HG03571 (cell line): ENCODE measurements at regions not wholly inside any gene's neighbourhood (a gene's known extent, or its start where the extent isn't known, plus 50 kb on each side); places are given as distances from the start of the nearest gene placed in this dataset.

Experiments used
- ATAC-seq: cut with Tn5 transposase; IDR thresholded peaks from one replicate; pipeline ENCODE4 v1.9.1; 2021; ENCODE audit not compliant: unreplicated experiment

- ATAC-seq = no peak
These were observed 239.0 kb upstream of the CITED2 start for GRCh38 chr6:139613496-139613895.

DNA sequence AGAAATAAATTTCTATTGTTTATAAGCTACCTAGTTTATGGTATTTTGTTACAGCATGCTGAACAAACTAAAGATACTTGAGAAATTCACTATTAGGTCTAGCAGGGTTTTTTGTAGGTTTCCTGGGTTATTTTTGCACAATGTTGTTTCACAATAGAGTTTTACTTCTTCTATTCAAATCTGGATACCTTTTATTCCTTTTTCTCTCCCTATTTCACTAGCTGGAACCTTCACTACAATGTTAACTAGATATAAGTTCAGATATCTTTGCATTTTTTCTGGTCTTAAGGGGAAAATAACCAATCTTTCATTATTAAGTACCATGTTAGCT lies 237.7 kb upstream of the CITED2 start:
- ATAC-seq = no peak

DNA sequence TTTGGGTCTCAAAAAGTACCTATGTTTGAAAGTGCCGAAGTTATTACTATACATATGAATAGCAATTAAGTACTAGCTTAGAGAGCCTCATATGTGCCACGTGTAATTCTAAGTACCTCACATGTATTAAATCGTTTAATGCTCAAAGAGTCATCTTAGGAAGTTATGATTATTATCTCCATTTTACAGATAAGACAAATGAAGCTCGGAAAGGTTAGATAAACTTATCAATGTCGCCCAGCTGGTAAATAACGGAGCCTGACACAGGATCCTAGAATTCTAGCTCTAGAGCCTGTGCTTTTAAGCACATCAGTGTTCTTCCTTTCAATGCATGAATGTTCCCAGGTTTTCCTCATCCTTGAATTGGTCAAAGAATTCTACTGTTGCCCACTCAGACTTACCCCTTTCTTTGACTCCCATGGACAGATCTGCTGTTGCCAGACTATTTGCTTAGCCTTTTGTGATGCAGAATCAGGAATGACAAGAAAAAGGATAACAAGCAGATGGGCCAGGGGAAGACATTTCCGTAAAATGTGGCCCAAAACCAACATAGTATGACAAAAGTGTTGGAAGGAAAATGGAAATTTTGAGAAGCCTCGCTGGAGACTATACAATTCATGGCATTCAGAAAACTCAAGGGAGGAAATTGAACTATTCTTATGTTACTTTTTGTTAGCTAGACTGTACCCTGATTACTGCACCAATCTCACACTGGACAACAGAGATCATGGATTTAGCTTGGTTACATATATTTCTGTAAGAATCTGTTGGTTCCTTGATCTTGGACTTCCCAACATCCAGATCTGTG lies 237.1 kb upstream of the CITED2 start:
- no peak for ATAC-seq

GRCh38 chr6:139608466-139609261 lies 234.2 kb upstream of the CITED2 start:
- no peak for ATAC-seq

- ATAC-seq = no peak
These were observed 230.9 kb upstream of the CITED2 start for GRCh38 chr6:139605350-139605749.

- no peak for ATAC-seq
These were observed 229.1 kb upstream of the CITED2 start for GRCh38 chr6:139603581-139603980.

- no peak for ATAC-seq
These were observed 228.1 kb upstream of the CITED2 start for GRCh38 chr6:139602577-139602976.

DNA sequence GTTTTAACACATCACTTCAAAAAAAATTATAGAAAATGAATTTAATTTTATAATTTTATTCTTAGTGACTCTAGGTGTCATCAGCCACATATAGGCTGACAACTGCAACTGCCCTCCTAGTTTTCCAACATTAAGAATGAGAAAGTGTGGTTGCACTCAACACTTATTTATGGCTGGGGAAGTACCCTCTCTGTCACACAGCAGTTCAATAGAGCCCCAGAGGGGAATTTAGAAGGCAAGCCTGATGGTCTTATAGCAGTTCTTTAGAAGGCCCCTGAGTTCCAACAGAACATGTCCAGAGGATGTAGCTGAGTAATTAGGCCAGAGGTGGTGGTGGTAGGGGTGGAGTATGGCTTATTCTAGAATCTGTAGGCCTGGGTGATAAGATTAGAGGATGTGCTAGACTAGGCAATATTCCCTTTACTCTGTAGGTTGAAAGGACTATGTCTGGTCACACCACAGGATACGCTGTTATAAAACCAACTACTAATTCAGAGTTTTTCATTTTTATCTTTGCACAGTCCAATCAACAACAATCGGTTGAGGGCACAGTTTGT lies 226.5 kb upstream of the CITED2 start:
- peak; percentile 95 for ATAC-seq

- no peak for ATAC-seq
These were observed 225.9 kb upstream of the CITED2 start for GRCh38 chr6:139600343-139600742.

DNA sequence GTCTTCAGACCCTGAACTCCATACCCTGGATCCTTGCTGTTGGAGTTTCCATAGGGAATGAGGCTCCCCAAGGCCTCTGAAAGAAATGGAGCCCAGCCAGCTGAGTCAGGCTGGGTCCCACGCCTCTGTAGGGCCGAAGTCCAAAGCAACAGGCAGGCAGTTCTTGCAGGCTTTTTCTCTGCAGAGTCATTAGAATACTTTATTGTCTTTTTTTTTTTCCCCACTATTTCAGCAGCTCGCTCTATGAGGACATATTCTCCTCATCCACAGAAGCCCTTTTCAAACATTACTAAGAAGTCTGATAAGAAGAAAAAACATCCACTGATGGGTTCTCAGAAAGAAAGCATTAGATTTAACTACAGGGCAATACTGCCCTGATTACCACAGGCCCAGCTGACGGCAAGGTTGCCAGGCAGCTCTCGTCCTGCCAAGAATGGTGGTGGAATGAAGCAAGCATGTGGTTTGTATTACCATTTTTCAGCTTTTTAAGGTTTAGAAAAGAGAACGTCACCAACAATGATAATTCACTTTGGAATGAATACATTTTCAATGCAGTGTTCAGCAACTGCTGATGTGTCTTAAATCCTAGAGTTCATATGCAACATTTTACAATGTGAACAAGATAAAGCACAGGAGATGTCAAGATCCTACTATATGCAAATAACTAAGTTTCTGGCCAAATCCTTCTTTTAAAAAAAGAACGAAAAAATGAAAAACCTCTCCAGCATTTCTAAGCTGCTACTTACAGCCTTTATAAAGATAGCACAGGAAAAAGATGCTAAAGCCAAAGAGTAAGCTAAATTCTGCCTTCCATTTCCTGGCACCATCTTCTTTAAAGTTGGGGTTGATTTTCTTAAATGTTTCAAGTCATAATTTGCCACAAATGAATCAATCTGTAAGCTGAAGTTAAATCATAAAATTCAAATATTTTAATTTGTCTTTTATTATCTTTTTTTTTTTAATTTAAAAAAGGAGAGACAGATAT lies 223.6 kb upstream of the CITED2 start:
- ATAC-seq = no peak

GRCh38 chr6:139597087-139597763 lies 222.8 kb upstream of the CITED2 start:
- ATAC-seq = no peak

GRCh38 chr6:139595183-139595582 lies 220.7 kb upstream of the CITED2 start:
- no peak for ATAC-seq

DNA sequence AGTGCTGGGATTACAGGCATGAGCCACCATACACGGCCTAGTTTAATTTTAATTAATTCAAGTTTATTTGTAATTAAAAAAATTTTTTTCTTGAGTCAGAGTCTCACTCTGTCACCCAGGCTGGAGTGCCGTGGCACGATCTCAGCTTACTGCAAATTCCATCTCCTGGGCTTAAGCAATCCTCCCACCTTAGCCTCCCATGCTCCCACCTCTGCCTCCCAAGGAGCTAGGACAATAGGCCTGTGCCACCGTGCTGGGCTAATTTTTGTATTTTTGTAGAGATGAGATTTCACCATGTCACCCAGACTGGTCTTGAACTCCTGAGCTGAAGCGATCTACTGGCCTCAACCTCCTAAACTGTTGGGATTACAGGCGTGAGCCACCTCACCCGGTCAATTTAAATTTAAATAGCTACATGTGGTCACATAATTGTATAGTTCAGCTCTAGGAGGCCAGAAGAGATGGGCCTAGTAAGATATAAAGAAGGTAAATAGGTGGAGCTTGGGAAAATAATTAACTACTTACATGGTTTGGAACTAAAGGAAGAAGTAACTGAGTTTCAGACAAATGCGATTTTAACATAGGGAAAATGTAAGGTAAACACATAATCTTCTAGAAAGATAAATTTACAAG lies 220.0 kb upstream of the CITED2 start:
- ATAC-seq = no peak

- no peak for ATAC-seq
These were observed 218.6 kb upstream of the CITED2 start for GRCh38 chr6:139593081-139593480.

GRCh38 chr6:139592011-139592410 lies 217.6 kb upstream of the CITED2 start:
- no peak for ATAC-seq

- ATAC-seq = no peak
These were observed 216.8 kb upstream of the CITED2 start for GRCh38 chr6:139591075-139591865.

DNA sequence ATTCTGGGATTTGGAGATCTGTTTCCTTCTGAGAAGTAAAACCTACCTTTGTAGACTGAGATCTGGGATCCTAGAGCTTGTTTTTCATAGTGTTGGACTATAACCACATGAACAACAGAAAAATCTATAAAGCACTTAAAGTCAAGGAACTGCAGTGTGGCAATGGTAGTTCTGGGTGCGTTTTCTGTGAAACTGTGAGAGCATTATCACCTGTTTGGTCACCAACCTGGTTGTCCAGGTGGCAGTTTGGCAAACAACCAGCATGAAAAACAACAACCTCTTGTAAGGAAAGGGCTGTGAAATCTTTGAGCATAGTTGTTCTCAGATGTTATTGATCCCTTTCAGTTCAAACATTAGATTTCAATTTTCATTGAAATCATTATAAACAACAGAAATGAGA lies 215.8 kb upstream of the CITED2 start:
- no peak for ATAC-seq

GRCh38 chr6:139588734-139589593 lies 214.5 kb upstream of the CITED2 start:
- no peak for ATAC-seq
